HepG2 (cell line): ENCODE measurements at regions not wholly inside any gene's neighbourhood (a gene's known extent, or its start where the extent isn't known, plus 50 kb on each side); places are given as distances from the start of the nearest gene placed in this dataset.

Source experiments
- ATF2 ChIP-seq: sonication (generic); formaldehyde crosslinking; IDR thresholded peaks from 2 replicates; pipeline ENCODE4 v1.4.0; 2020; ENCODE audit warnings: missing genetic modification reagents
- CTCF ChIP-seq: sonication (generic); formaldehyde crosslinking; IDR thresholded peaks from 2 replicates; pipeline ENCODE4 v1.5.0; 2020; ENCODE audit warnings: mild to moderate bottlenecking, missing genetic modification reagents, moderate library complexity
- FLYWCH1 ChIP-seq: sonication (generic); formaldehyde crosslinking; IDR thresholded peaks from 2 replicates; pipeline ENCODE4 v1.8.1; 2023; ENCODE audit warnings: mild to moderate bottlenecking, missing genetic modification reagents
- KMT2B ChIP-seq: IDR thresholded peaks from 2 replicates; pipeline ENCODE4 v1.6.1; 2016; ENCODE audit warnings: missing genetic modification reagents, missing compliant biosample characterization
- MBNL3 ChIP-seq: fragments of 250-450 bp; sonication (Bioruptor Pico); conservative IDR thresholded peaks from 2 replicates; pipeline ENCODE4 v1.8.0; 2022; ENCODE audit warnings: mild to moderate bottlenecking, inconsistent platforms
- SNAPC2 ChIP-seq: sonication (generic); formaldehyde crosslinking; IDR thresholded peaks from 2 replicates; pipeline ENCODE4 v1.8.1; 2022; ENCODE audit warnings: mild to moderate bottlenecking, missing genetic modification reagents
- ZNF446 ChIP-seq: sonication (generic); formaldehyde crosslinking; IDR thresholded peaks from 2 replicates; pipeline ENCODE4 v1.5.0; 2020; ENCODE audit warnings: mild to moderate bottlenecking, missing genetic modification reagents
- ZNF468 ChIP-seq: sonication (generic); formaldehyde crosslinking; IDR thresholded peaks from 2 replicates; pipeline ENCODE4 v1.8.0; 2022; ENCODE audit warnings: mild to moderate bottlenecking, moderate library complexity, missing genetic modification reagents
- ZNF564 ChIP-seq: sonication (generic); formaldehyde crosslinking; IDR thresholded peaks from 2 replicates; pipeline ENCODE4 v1.8.1; 2023; ENCODE audit warnings: mild to moderate bottlenecking, missing genetic modification reagents
- ZNF567 ChIP-seq: sonication (generic); formaldehyde crosslinking; IDR thresholded peaks from 2 replicates; pipeline ENCODE4 v1.8.1; 2023; ENCODE audit warnings: mild to moderate bottlenecking, missing genetic modification reagents, borderline replicate concordance
- TF ChIP-seq, protein P1 (sequence below): sonication (generic); formaldehyde crosslinking; IDR thresholded peaks from 2 replicates; pipeline ENCODE4 v1.5.1; 2020; ENCODE audit warnings: mild to moderate bottlenecking, missing genetic modification reagents, moderate library complexity

DNA sequence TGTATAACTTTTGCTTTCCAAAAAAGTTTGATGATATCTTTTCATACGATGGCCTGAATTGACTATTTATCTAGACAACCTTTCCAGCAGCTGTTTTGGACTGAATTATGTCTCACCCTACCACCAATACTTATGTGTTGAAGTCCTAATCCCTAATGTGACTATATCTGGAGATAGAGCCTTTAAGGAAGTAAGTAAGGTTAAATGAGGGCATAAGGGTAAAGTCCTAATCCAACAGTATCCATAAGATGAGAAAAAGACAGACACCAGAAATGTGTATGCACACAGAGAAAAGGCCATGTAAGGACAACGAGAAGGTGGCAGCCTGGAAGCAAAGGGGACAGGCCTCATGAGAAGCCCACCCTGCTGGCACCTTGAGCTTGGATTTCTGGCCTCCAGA, 86.6 kb upstream of the PPARGC1A start:
- TF ChIP-seq, protein P1, sequence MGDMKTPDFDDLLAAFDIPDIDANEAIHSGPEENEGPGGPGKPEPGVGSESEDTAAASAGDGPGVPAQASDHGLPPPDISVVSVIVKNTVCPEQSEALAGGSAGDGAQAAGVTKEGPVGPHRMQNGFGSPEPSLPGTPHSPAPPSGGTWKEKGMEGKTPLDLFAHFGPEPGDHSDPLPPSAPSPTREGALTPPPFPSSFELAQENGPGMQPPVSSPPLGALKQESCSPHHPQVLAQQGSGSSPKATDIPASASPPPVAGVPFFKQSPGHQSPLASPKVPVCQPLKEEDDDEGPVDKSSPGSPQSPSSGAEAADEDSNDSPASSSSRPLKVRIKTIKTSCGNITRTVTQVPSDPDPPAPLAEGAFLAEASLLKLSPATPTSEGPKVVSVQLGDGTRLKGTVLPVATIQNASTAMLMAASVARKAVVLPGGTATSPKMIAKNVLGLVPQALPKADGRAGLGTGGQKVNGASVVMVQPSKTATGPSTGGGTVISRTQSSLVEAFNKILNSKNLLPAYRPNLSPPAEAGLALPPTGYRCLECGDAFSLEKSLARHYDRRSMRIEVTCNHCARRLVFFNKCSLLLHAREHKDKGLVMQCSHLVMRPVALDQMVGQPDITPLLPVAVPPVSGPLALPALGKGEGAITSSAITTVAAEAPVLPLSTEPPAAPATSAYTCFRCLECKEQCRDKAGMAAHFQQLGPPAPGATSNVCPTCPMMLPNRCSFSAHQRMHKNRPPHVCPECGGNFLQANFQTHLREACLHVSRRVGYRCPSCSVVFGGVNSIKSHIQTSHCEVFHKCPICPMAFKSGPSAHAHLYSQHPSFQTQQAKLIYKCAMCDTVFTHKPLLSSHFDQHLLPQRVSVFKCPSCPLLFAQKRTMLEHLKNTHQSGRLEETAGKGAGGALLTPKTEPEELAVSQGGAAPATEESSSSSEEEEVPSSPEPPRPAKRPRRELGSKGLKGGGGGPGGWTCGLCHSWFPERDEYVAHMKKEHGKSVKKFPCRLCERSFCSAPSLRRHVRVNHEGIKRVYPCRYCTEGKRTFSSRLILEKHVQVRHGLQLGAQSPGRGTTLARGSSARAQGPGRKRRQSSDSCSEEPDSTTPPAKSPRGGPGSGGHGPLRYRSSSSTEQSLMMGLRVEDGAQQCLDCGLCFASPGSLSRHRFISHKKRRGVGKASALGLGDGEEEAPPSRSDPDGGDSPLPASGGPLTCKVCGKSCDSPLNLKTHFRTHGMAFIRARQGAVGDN = no peak
- TF ChIP-seq CTCF (no peak), FLYWCH1 (CRISPR knock-in tag) (no peak), KMT2B (CRISPR knock-in tag) (no peak), ZNF564 (no peak), SNAPC2 (CRISPR knock-in tag) (no peak), ZNF468 (CRISPR knock-in tag) (no peak), ATF2 (CRISPR knock-in tag) (no peak), ZNF446 (CRISPR knock-in tag) (no peak), ZNF567 (CRISPR knock-in tag) (no peak), MBNL3 (CRISPR knock-in tag) (no peak)
